ENCODE measurements at regions not wholly inside any gene's neighbourhood (a gene's known extent, or its start where the extent isn't known, plus 50 kb on each side); places are given as distances from the start of the nearest gene placed in this dataset.

- no peak for TF ChIP-seq POLR2A (IDR thresholded peaks at IDR 0.05; ENCODE audit: low read depth, low read length)
- TF ChIP-seq POLR2AphosphoS5 (IDR thresholded peaks at IDR 0.05; ENCODE audit: low read depth, low read length) = no peak
These were observed 161.5 kb downstream of the NXNL2 start for GRCh38 chr9:88696501-88696900.
